Suprapubic skin (tissue), 4 donors: ENCODE measurements at regions not wholly inside any gene's neighbourhood (a gene's known extent, or its start where the extent isn't known, plus 50 kb on each side); places are given as distances from the start of the nearest gene placed in this dataset.

Source experiments
- DNase-seq, 2 donors: peaks; one replicate each; pipeline ENCODE4 v3.0.0-alpha.2; 2019; ENCODE audit warnings: low spot score in 2 of 2
- H3K27ac ChIP-seq: fragments of 200-600 bp; sonication (generic); one replicate; pipeline ENCODE4 v1.5.1; 2019
- H3K27me3 ChIP-seq: fragments of 200-600 bp; sonication (generic); one replicate; pipeline ENCODE4 v1.5.1; 2019
- H3K36me3 ChIP-seq: fragments of 200-600 bp; sonication (generic); one replicate; pipeline ENCODE4 v1.5.1; 2019
- H3K4me1 ChIP-seq: fragments of 200-600 bp; sonication (generic); one replicate; pipeline ENCODE4 v1.5.1; 2019
- H3K4me3 ChIP-seq: fragments of 200-600 bp; sonication (generic); one replicate; pipeline ENCODE4 v1.5.1; 2019; ENCODE audit warnings: mild to moderate bottlenecking
- H3K9me3 ChIP-seq: fragments of 200-600 bp; sonication (generic); one replicate; pipeline ENCODE4 v1.5.1; 2019
- CTCF ChIP-seq, 2 donors: fragments of 200-600 bp in 1 of 2; fragments of 450-650 bp in 1 of 2; sonication (generic) in 1 of 2; IDR thresholded peaks; one replicate each; pipeline ENCODE4 v1.5.1; 2016 to 2019; ENCODE audit warnings: antibody characterized with exemption in 2 of 2, mild to moderate bottlenecking in 1 of 2, moderate library complexity in 1 of 2
- EP300 ChIP-seq: sonication (generic); formaldehyde crosslinking; IDR thresholded peaks from one replicate; pipeline ENCODE4 v1.6.1; 2017; ENCODE audit warnings: antibody characterized with exemption
- POLR2A ChIP-seq, 2 donors: fragments of 450-650 bp; IDR thresholded peaks; one replicate each; pipeline ENCODE4 v1.6.1; 2017; ENCODE audit warnings: antibody characterized with exemption in 2 of 2, mild to moderate bottlenecking in 2 of 2, moderate library complexity in 2 of 2
- POLR2AphosphoS5 ChIP-seq, 3 donors: sonication (generic); formaldehyde crosslinking; IDR thresholded peaks; one replicate each; pipeline ENCODE4 v1.6.1; 2017; ENCODE audit warnings: antibody characterized with exemption in 3 of 3
- whole genome bisulfite sequencing: methylation state at CpG from one replicate; pipeline ENCODE4 v1.1.5; 2018; 5-methylcytosine and 5-hydroxymethylcytosine counted together

- Histone ChIP-seq H3K27ac (no peak overlapping the region), H3K4me3 (no peak overlapping the region), H3K4me1 (no peaks in the 10 kb centered on the region), H3K9me3 (no peaks in the 10 kb centered on the region), H3K36me3 (no peaks in the 10 kb centered on the region), H3K27me3 (no peaks in the 10 kb centered on the region)
- no peak for DNase-seq
- TF ChIP-seq POLR2AphosphoS5 (IDR thresholded peaks at IDR 0.05) (no peak), EP300 (no peak), CTCF (IDR thresholded peaks at IDR 0.05) (no peak), POLR2A (IDR thresholded peaks at IDR 0.05) (no peak)
Observed at GRCh38 chr1:94603663-94604062, 62.1 kb upstream of the F3 start.

GRCh38 chr1:94602802-94603625 lies 61.5 kb upstream of the F3 start:
- no peak for TF ChIP-seq POLR2AphosphoS5 (IDR thresholded peaks at IDR 0.05)
- TF ChIP-seq CTCF (IDR thresholded peaks at IDR 0.05): no peak
- Histone ChIP-seq H3K27me3 (no peaks in the 10 kb centered on the region), H3K27ac (no peak overlapping the region), H3K4me3 (no peak overlapping the region), H3K36me3 (no peaks in the 10 kb centered on the region), H3K9me3 (no peaks in the 10 kb centered on the region), H3K4me1 (no peaks in the 10 kb centered on the region)
- 84% methylated on average over 3 of the region's 3 CpGs for WGBS
- no peak for DNase-seq

- no peak for DNase-seq
- H3K4me3 ChIP-seq: no peak overlapping the region
- TF ChIP-seq POLR2A (IDR thresholded peaks at IDR 0.05): no peak
- no peaks in the 10 kb centered on the region for H3K36me3 ChIP-seq
- H3K27ac ChIP-seq: no peak overlapping the region
- H3K4me1 ChIP-seq: no peaks in the 10 kb centered on the region
- H3K9me3 ChIP-seq: no peaks in the 10 kb centered on the region
- no peaks in the 10 kb centered on the region for H3K27me3 ChIP-seq
- WGBS: 49% methylated on average over 9 of the region's 9 CpGs
Observed at GRCh38 chr1:94602316-94602715, 60.8 kb upstream of the F3 start.

- 90% methylated on average over 2 of the region's 2 CpGs for WGBS
- no peaks in the 10 kb centered on the region for H3K9me3 ChIP-seq
- H3K36me3 ChIP-seq: no peaks in the 10 kb centered on the region
- H3K4me3 ChIP-seq: no peak overlapping the region
- TF ChIP-seq POLR2A (IDR thresholded peaks at IDR 0.05) (no peak), EP300 (no peak), CTCF (IDR thresholded peaks at IDR 0.05) (no peak), POLR2AphosphoS5 (IDR thresholded peaks at IDR 0.05) (no peak)
- no peak for DNase-seq
- H3K27me3 ChIP-seq: no peaks in the 10 kb centered on the region
- no peak overlapping the region for H3K27ac ChIP-seq
- no peaks in the 10 kb centered on the region for H3K4me1 ChIP-seq
Observed at GRCh38 chr1:94600556-94600955, 59.0 kb upstream of the F3 start.

- TF ChIP-seq CTCF (IDR thresholded peaks at IDR 0.05): no peak
- no peak for TF ChIP-seq EP300
- no peak for TF ChIP-seq POLR2AphosphoS5 (IDR thresholded peaks at IDR 0.05)
- TF ChIP-seq POLR2A (IDR thresholded peaks at IDR 0.05): no peak
- H3K27ac ChIP-seq: no peak overlapping the region
- no peaks in the 10 kb centered on the region for H3K36me3 ChIP-seq
- no peaks in the 10 kb centered on the region for H3K27me3 ChIP-seq
- DNase-seq: no peak
- no peaks in the 10 kb centered on the region for H3K4me1 ChIP-seq
- WGBS: 83% methylated on average over 11 of the region's 11 CpGs
- H3K4me3 ChIP-seq: no peak overlapping the region
- no peaks in the 10 kb centered on the region for H3K9me3 ChIP-seq
Observed at GRCh38 chr1:94599095-94599813, 57.7 kb upstream of the F3 start.
